SK-N-MC (cell line): ENCODE measurements at regions not wholly inside any gene's neighbourhood (a gene's known extent, or its start where the extent isn't known, plus 50 kb on each side); places are given as distances from the start of the nearest gene placed in this dataset.

Experiments used
- EZH2 ChIP-seq: fragments of 200-600 bp; sonication (generic); IDR thresholded peaks from one replicate; pipeline ENCODE4 v1.6.1; 2017; ENCODE audit warnings: antibody characterized with exemption
- POLR2AphosphoS5 ChIP-seq: IDR thresholded peaks from 2 replicates; pipeline ENCODE4 v1.6.1; 2012; ENCODE audit warnings: mild to moderate bottlenecking, low read depth, low read length, borderline replicate concordance

DNA sequence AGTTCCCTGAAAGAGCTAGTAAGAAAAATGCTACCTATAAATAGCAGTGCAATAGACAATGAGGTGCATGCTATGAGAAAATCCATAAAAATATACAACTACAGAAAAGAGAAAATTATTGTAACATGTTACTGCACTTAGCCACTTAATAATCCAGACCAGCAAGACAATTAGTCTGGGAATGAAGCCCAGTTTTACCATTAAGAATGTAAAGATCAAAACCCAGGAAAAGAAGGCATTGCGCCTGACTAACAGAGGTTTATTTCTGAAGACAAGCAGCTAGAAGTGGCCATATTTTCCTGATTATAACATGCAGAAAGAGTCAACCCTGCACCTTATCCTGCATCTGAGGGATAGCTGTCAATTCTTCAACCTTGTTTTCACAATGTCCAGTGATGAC, 276.4 kb upstream of the PRMT6 start:
- no peak for TF ChIP-seq POLR2AphosphoS5
- no peak for TF ChIP-seq EZH2
